Panc1 (cell line): ENCODE measurements at regions not wholly inside any gene's neighbourhood (a gene's known extent, or its start where the extent isn't known, plus 50 kb on each side); places are given as distances from the start of the nearest gene placed in this dataset.

Experiments
- POLR2AphosphoS5 ChIP-seq: IDR thresholded peaks from 2 replicates; pipeline ENCODE4 v1.6.1; 2012; ENCODE audit warnings: mild to moderate bottlenecking, low read depth, low read length, moderate library complexity
- SIN3A ChIP-seq: IDR thresholded peaks from 2 replicates; pipeline ENCODE4 v1.6.1; 2012; ENCODE audit warnings: low read depth, mild to moderate bottlenecking, low read length, moderate library complexity, borderline replicate concordance; ENCODE audit not compliant: insufficient read depth
- TF ChIP-seq, protein P1 (sequence below): fragments of 450-650 bp; IDR thresholded peaks from 2 replicates; pipeline ENCODE4 v1.5.1; 2017; ENCODE audit warnings: mild to moderate bottlenecking
- TF ChIP-seq, protein P2 (sequence below), 2 experiments: IDR thresholded peaks; 2 replicates each; pipeline ENCODE4 v1.6.1; 2011 to 2012; ENCODE audit warnings: low read depth in 2 of 2, control low read depth in 1 of 2, low read length in 1 of 2, mild to moderate bottlenecking in 1 of 2, moderate library complexity in 1 of 2; ENCODE audit not compliant: insufficient read depth in 1 of 2

DNA sequence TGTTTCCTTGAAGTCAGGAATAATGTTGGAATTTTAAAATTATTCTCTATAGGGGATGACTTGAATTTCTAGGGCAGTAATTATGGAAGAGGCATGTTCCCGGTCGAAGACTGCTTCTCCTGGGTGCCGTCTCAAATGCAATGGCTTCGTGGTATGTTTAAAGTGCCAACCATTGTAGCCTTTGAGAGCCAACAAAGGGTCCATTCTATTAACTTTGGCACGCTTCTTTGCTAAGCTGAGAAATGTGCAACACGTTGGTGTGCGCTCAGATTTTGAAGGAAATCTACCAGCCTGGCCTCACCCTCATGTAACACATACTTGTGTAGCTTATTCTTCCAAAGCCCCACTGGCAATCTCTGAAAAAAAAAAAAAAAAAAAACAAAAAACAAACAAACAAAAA is 221.2 kb upstream of the ANKH start:
- no peak for TF ChIP-seq POLR2AphosphoS5
- TF ChIP-seq, protein P1, sequence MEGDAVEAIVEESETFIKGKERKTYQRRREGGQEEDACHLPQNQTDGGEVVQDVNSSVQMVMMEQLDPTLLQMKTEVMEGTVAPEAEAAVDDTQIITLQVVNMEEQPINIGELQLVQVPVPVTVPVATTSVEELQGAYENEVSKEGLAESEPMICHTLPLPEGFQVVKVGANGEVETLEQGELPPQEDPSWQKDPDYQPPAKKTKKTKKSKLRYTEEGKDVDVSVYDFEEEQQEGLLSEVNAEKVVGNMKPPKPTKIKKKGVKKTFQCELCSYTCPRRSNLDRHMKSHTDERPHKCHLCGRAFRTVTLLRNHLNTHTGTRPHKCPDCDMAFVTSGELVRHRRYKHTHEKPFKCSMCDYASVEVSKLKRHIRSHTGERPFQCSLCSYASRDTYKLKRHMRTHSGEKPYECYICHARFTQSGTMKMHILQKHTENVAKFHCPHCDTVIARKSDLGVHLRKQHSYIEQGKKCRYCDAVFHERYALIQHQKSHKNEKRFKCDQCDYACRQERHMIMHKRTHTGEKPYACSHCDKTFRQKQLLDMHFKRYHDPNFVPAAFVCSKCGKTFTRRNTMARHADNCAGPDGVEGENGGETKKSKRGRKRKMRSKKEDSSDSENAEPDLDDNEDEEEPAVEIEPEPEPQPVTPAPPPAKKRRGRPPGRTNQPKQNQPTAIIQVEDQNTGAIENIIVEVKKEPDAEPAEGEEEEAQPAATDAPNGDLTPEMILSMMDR, result no peak
- TF ChIP-seq, protein P2, sequence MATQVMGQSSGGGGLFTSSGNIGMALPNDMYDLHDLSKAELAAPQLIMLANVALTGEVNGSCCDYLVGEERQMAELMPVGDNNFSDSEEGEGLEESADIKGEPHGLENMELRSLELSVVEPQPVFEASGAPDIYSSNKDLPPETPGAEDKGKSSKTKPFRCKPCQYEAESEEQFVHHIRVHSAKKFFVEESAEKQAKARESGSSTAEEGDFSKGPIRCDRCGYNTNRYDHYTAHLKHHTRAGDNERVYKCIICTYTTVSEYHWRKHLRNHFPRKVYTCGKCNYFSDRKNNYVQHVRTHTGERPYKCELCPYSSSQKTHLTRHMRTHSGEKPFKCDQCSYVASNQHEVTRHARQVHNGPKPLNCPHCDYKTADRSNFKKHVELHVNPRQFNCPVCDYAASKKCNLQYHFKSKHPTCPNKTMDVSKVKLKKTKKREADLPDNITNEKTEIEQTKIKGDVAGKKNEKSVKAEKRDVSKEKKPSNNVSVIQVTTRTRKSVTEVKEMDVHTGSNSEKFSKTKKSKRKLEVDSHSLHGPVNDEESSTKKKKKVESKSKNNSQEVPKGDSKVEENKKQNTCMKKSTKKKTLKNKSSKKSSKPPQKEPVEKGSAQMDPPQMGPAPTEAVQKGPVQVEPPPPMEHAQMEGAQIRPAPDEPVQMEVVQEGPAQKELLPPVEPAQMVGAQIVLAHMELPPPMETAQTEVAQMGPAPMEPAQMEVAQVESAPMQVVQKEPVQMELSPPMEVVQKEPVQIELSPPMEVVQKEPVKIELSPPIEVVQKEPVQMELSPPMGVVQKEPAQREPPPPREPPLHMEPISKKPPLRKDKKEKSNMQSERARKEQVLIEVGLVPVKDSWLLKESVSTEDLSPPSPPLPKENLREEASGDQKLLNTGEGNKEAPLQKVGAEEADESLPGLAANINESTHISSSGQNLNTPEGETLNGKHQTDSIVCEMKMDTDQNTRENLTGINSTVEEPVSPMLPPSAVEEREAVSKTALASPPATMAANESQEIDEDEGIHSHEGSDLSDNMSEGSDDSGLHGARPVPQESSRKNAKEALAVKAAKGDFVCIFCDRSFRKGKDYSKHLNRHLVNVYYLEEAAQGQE (IDR thresholded peaks at IDR 0.05; ENCODE audit: insufficient read depth in 1 of 2, low read depth in 2 of 2, low read length in 1 of 2), result no peak
- no peak for TF ChIP-seq SIN3A
